Uterus (tissue), 3 donors: ENCODE measurements at regions not wholly inside any gene's neighbourhood (a gene's known extent, or its start where the extent isn't known, plus 50 kb on each side); places are given as distances from the start of the nearest gene placed in this dataset.
"Not testable (repeated sequence)": the region's sequence is repeated elsewhere in the genome, so short reads cannot be mapped to it uniquely, and the experiment has no call there.

Experiments used
- DNase-seq, 2 donors: peaks; one replicate each; pipeline ENCODE4 v3.0.0-alpha.2; 2019 to 2020
- H3K27ac ChIP-seq, 2 donors: fragments of 200-600 bp; sonication (generic); 1 replicate in 1 of 2; 2 replicates in 1 of 2; pipeline ENCODE4 v1.5.1; 2016 to 2018
- H3K27me3 ChIP-seq, 2 donors: fragments of 200-600 bp; sonication (generic); one replicate each; pipeline ENCODE4 v1.5.1; 2018 to 2019; ENCODE audit warnings: control low read depth in 1 of 2
- H3K36me3 ChIP-seq, 2 donors: fragments of 200-600 bp; sonication (generic); one replicate each; pipeline ENCODE4 v1.5.1; 2019; ENCODE audit warnings: control low read depth in 1 of 2
- H3K4me1 ChIP-seq, 2 donors: fragments of 200-600 bp; sonication (generic); one replicate each; pipeline ENCODE4 v1.5.1; 2018 to 2019; ENCODE audit warnings: control low read depth in 1 of 2
- H3K4me3 ChIP-seq, 2 donors: fragments of 200-600 bp; sonication (generic); 1 replicate in 1 of 2; 2 replicates in 1 of 2; pipeline ENCODE4 v1.5.1; 2018 to 2019; ENCODE audit warnings: mild to moderate bottlenecking in 1 of 2
- H3K9me3 ChIP-seq, 2 donors: fragments of 200-600 bp; sonication (generic); one replicate each; pipeline ENCODE4 v1.5.1; 2019; ENCODE audit warnings: control low read depth in 1 of 2
- POLR2A ChIP-seq, 2 donors: fragments of 450-650 bp; IDR thresholded peaks; one replicate each; pipeline ENCODE4 v1.6.1; 2016; ENCODE audit warnings: antibody characterized with exemption in 2 of 2, mild to moderate bottlenecking in 1 of 2, moderate library complexity in 1 of 2
- intact Hi-C: fragments of 100-400 bp; cut with DNase I; formaldehyde crosslinking; loops from one replicate; pipeline ENCODE4 v1.15.1; 2023; ENCODE audit warnings: low total_unique reads
- TF ChIP-seq, protein P1 (sequence below), 4 experiments: fragments of 200-600 bp in 2 of 4; fragments of 450-650 bp in 2 of 4; sonication (generic) in 2 of 4; IDR thresholded peaks; one replicate each; pipeline ENCODE4 v1.5.1; 2016 to 2019; ENCODE audit warnings: antibody characterized with exemption in 4 of 4, mild to moderate bottlenecking in 2 of 4, moderate library complexity in 1 of 4
- donor health status: DM: yes; HTN: yes; CAD: no.

DNA sequence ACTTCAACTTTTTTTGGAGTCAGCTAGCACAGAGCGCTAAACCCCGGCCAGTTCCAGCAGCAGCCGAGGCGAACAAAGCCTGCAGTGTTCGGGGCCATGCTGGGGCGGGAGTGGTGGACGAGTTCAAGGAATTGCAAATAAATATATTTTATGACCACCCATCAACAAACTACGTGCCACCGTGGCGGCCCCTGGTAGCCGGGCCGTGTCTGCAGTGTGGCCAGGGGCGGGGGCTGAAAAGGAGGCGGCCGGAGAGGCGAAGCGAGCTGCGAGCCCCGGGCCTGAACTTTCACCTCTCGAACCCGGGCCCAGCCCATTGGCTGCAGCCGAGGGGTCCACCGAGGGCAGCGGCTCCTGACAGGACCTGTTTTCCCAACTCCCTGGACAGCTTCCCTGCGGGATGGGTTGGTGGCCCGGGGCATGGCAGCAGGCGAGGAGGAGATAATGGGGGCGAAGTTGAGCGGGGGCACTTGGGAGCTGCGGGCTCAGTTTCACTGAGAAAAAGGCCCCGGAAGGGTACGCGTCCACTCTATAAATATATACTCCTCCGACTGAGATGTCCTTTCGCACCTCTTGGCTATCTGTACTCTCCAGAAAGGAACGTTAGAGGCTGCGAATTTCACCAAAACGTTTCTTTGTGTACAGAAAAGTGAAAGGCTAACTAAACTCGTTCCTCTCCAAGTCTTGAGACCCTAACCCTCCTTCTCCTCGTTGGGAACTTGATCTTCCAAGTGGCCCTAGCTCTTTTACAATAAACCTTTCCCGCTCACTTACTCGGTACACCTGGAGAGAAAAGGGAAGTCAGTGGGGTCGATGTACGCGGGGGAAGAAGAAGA is 164.6 kb upstream of the PPP1R3A start:
- TF ChIP-seq POLR2A (IDR thresholded peaks at IDR 0.05): no peak
- TF ChIP-seq, protein P1, sequence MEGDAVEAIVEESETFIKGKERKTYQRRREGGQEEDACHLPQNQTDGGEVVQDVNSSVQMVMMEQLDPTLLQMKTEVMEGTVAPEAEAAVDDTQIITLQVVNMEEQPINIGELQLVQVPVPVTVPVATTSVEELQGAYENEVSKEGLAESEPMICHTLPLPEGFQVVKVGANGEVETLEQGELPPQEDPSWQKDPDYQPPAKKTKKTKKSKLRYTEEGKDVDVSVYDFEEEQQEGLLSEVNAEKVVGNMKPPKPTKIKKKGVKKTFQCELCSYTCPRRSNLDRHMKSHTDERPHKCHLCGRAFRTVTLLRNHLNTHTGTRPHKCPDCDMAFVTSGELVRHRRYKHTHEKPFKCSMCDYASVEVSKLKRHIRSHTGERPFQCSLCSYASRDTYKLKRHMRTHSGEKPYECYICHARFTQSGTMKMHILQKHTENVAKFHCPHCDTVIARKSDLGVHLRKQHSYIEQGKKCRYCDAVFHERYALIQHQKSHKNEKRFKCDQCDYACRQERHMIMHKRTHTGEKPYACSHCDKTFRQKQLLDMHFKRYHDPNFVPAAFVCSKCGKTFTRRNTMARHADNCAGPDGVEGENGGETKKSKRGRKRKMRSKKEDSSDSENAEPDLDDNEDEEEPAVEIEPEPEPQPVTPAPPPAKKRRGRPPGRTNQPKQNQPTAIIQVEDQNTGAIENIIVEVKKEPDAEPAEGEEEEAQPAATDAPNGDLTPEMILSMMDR (IDR thresholded peaks at IDR 0.05): no peak
- H3K27me3 ChIP-seq: peaks cover 0 to 5% of the 10 kb centered on the region in 2 donors
- peak overlapping the region; percentile 90 to 97 for H3K27ac ChIP-seq
- no peaks in the 10 kb centered on the region for H3K36me3 ChIP-seq
- intact Hi-C loops: no loop called here
- no peaks in the 10 kb centered on the region for H3K9me3 ChIP-seq
- no peaks in the 10 kb centered on the region for H3K4me1 ChIP-seq
- H3K4me3 ChIP-seq: peak overlapping the region; percentile 59 to 71
- peak; percentile 24 to 32 for DNase-seq

DNA sequence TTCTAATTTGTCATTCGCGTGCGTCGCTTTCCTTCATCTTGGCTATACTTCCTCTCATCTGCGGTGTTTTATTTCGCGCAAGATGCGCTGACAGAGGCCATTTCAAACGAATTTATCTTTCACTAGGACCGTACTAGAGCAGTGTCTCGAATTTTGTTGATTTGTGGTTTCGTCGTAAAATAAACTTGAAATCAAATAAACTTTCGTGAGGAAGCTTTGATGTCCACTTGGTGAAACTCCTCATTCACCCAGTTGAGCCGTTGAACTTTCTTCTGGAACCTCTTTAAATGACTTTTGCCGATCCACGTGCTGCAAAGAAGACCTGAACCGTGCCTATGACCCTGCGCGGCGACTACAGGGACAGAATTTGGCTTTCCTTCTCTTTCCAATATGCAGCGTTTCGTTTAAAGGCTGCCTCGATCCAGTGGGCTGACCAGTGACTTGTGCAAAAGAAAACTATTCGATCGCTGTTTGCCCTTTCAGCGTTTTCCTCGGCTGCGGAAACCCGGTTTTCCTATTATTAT is 163.9 kb upstream of the PPP1R3A start:
- Histone ChIP-seq H3K9me3 (no peaks in the 10 kb centered on the region), H3K36me3 (no peaks in the 10 kb centered on the region), H3K27me3 (peaks cover 0 to 5% of the 10 kb centered on the region in 2 donors), H3K4me3 (peak overlapping the region; percentile 59 to 71), H3K27ac (peak overlapping the region; percentile 90 to 97), H3K4me1 (no peaks in the 10 kb centered on the region)
- peak in 1 of 2 donors; percentile 14 for DNase-seq
- intact Hi-C loops: no loop called here
- no peak for TF ChIP-seq POLR2A (IDR thresholded peaks at IDR 0.05)
- TF ChIP-seq, protein P1 (IDR thresholded peaks at IDR 0.05): no peak

DNA sequence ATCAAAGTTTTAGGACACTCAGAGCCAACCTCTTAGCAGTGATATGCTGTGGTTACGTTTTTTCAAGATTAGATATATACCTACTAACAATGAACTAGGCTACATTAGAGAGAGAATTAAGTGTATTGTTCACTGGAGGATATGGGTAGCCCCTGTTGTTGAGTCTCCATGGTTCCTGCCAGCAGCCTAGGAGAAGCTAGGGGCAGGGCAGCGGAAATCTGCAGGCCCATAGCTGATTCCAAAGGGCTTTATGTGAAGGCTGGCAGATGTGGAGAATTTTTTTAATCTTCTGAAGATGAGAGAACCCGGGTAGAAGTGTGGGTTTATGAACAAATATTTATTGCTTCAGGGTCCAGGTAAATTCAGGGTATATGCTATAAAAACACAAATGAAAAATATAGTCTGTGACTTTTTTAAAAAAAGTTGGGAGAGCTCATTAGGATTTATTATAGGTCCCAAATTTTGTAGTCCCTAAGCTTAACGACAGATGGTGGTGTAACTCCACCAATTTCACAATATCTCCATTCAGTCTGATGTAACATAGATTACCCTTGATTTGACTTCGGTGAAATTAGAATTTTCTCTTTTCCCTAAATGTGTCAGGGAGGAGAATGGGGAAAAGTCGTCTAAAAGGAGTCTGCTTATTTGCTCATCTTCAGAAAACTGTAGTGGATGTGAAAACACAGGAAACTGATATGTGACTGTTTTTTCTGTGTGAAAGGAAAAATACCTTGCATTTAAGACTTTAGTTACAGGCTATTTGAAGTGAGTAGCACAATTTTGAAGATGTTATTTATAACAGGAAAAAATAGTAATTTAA is 163.0 kb upstream of the PPP1R3A start:
- TF ChIP-seq POLR2A (IDR thresholded peaks at IDR 0.05): no peak
- TF ChIP-seq, protein P1 (IDR thresholded peaks at IDR 0.05): peak; percentile 47 to 72 (median 61)

DNA sequence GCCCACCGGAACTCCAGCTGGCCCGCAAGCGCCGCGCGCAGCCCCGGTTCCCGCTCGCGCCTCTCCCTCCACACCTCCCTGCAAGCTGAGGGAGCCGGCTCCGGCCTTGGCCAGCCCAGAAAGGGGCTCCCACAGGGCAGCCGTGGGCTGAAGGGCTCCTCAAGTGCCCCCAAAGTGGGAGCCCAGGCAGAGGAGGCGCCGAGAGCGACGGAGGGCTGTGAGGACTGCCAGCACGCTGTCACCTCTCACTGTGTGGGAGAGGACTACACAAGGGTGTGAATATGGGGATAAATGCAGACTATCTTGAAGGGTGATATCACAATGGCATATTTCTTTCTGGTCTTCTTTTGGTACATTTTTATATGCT is 158.3 kb upstream of the PPP1R3A start:
- not testable (repeated sequence) for H3K36me3 ChIP-seq, H3K27me3 ChIP-seq, DNase-seq, H3K27ac ChIP-seq, H3K9me3 ChIP-seq, H3K4me3 ChIP-seq, H3K4me1 ChIP-seq
- intact Hi-C loops: loop anchor here (10.0 kb wide), 1 partner anchor 1628 kb away; no protein-coding TSS in a partner anchor

More for the DNA sequence above, 163.0 kb upstream of the PPP1R3A start:
- Histone ChIP-seq H3K27ac (peak overlapping the region in 1 of 2 donors; percentile 97), H3K36me3 (no peaks in the 10 kb centered on the region), H3K9me3 (no peaks in the 10 kb centered on the region), H3K27me3 (peaks cover 0 to 5% of the 10 kb centered on the region in 2 donors), H3K4me3 (peak overlapping the region; percentile 59 to 71), H3K4me1 (no peaks in the 10 kb centered on the region)
- DNase-seq: no peak
- intact Hi-C loops: no loop called here

DNA sequence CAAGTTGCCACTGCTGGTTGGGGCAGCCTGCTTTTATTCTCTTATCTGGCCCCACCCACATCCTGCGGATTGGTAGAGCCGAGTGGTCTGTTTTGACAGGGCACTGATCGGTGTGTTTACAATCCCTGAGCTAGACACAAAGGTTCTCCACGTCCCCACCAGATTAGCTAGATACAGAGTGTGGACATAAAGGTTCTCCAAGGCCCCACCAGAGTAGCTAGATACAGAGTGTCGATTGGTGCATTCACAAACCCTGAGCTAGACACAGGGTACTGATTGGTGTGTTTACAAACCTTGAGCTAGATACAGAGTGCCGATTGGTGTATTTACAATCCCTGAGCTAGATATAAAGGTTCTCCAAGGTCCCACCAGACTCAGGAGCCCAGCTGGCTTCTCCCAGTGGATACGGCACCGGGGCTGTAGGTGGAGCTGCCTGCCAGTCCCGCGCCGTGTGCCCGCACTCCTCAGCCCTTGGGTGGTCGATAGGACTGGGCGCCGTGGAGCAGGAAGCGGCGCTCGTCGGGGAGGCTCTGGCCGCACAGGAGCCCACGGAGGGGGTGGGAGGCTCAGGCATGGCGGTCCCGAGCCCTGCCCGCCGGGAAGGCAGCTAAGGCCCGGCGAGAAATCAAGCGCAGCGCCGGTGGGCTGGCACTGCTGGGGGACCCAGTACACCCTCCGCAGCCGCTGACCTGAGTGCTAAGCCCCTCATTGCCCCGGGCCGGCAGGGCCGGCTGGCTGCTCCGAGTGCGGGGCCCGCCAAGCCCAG is 157.8 kb upstream of the PPP1R3A start:
- intact Hi-C loops: loop anchor here (10.0 kb wide), 1 partner anchor 1628 kb away; no protein-coding TSS in a partner anchor
- not testable (repeated sequence) for H3K36me3 ChIP-seq, H3K27ac ChIP-seq, H3K4me1 ChIP-seq, H3K9me3 ChIP-seq, H3K27me3 ChIP-seq, H3K4me3 ChIP-seq, DNase-seq
